K562 (cell line): ENCODE measurements at regions not wholly inside any gene's neighbourhood (a gene's known extent, or its start where the extent isn't known, plus 50 kb on each side); places are given as distances from the start of the nearest gene placed in this dataset.
A peak's percentile ranks its signal among the peaks of the same experiment; 100 is the strongest.
"Not testable (repeated sequence)": the region's sequence is repeated elsewhere in the genome, so short reads cannot be mapped to it uniquely, and the experiment has no call there.

ENCODE experiments used
- ATAC-seq: fragments of 200-7000 bp; cut with Tn5 transposase; 3 replicates; pipeline ENCODE4 v1.9.1; 2020; ENCODE audit warnings: moderate library complexity
- BruUV-seq: library from RNA; stranded (reverse); fragments of 400-500 nt; replicated peaks from 2 replicates; lab custom pipeline; 2021; lab: Mats Ljungman, UMichigan
- CTCF ChIA-PET: fragments of 300-600 bp; formaldehyde crosslinking; extraction: SDS; loops from one replicate; lab custom pipeline; 2021; ENCODE audit warnings: low intra/inter-chr PET ratio; lab: Yijun Ruan, JAX
- POLR2A ChIA-PET: fragments of 300-600, 350-650 bp; sonication (Branson Sonifier 250); formaldehyde crosslinking; extraction: SDS; loops from one replicate; lab custom pipeline; 2021; ENCODE audit warnings: antibody characterized with exemption, inconsistent platforms; lab: Yijun Ruan, JAX
- DNase-seq, 4 experiments: peaks; one replicate each; pipeline versions ENCODE4 v3.0.0 to v3.0.0-alpha.2; 2011 to 2018; ENCODE audit warnings: low spot score in 3 of 4, mixed read lengths in 3 of 4; ENCODE audit errors: extremely low read depth in 1 of 4
- FAIRE-seq: peaks from 2 replicates; lab custom pipeline; 2011; peaks lifted over from hg19 to GRCh38; lab: Jason Lieb, UNC
- H2AFZ ChIP-seq: 2 replicates; pipeline ENCODE4 v1.6.0; 2011; ENCODE audit warnings: low read depth, low read length, control low read depth, inconsistent platforms
- H3K27ac ChIP-seq: fragments of 200-600 bp; 3 replicates; pipeline ENCODE4 v1.8.0; 2011; ENCODE audit warnings: low read depth, mild to moderate bottlenecking, control low read depth, inconsistent platforms, low read length, moderate library complexity, mixed read lengths; ENCODE audit errors: extremely low read depth
- H3K27me3 ChIP-seq, 2 experiments: fragments of 300-600 bp in 1 of 2; 2 replicates in 1 of 2; 3 replicates in 1 of 2; pipeline versions ENCODE4 v1.6.0 to v1.8.0; 2011; ENCODE audit warnings: inconsistent platforms in 2 of 2, low read length in 2 of 2, mild to moderate bottlenecking in 1 of 2, mixed read lengths in 1 of 2, moderate library complexity in 1 of 2; ENCODE audit not compliant: control insufficient read depth in 2 of 2, insufficient read depth in 2 of 2
- H3K36me3 ChIP-seq: fragments of 300-600 bp; 3 replicates; pipeline ENCODE4 v1.8.0; 2011; ENCODE audit warnings: mild to moderate bottlenecking, low read length, inconsistent platforms; ENCODE audit not compliant: control insufficient read depth, insufficient read depth
- H3K4me1 ChIP-seq, 2 experiments: fragments of 200-600 bp in 1 of 2; replicated peaks in 1 of 2; 2 replicates in 1 of 2; 3 replicates in 1 of 2; pipeline versions ENCODE4 v1.5.1 to v1.8.0; 2011; ENCODE audit warnings: inconsistent platforms in 2 of 2, low read length in 2 of 2, mild to moderate bottlenecking in 1 of 2, mixed read lengths in 1 of 2, moderate library complexity in 1 of 2; ENCODE audit not compliant: control insufficient read depth in 2 of 2, insufficient read depth in 2 of 2
- H3K4me2 ChIP-seq: 2 replicates; pipeline ENCODE4 v1.6.1; 2011; ENCODE audit warnings: low read length, control low read depth, inconsistent platforms, mixed read lengths; ENCODE audit not compliant: insufficient read depth
- H3K4me3 ChIP-seq: fragments of 200-600 bp; sonication (generic), shearing (Covaris generic); 2 replicates; pipeline ENCODE4 v1.5.1; 2016; ENCODE audit warnings: control low read depth, inconsistent platforms
- H3K79me2 ChIP-seq: fragments of 200-600 bp; 3 replicates; pipeline ENCODE4 v1.8.0; 2011; ENCODE audit warnings: low read length, inconsistent platforms; ENCODE audit not compliant: control insufficient read depth, insufficient read depth
- H3K9ac ChIP-seq, 2 experiments: 2 replicates each; pipeline versions ENCODE4 v1.6.0 to v1.6.1; 2011; ENCODE audit warnings: low read depth in 2 of 2, low read length in 2 of 2, control low read depth in 1 of 2, inconsistent platforms in 1 of 2, mild to moderate bottlenecking in 1 of 2, mixed read lengths in 1 of 2; ENCODE audit not compliant: insufficient read depth in 1 of 2
- H3K9me1 ChIP-seq: one replicate; pipeline ENCODE4 v1.6.0; 2011; ENCODE audit warnings: inconsistent platforms, mild to moderate bottlenecking, low read length, moderate library complexity; ENCODE audit not compliant: control insufficient read depth, insufficient read depth
- H3K9me3 ChIP-seq: replicated peaks from 2 replicates; pipeline ENCODE4 v1.5.1; 2011; ENCODE audit warnings: low read depth, low read length, inconsistent platforms; ENCODE audit not compliant: control insufficient read depth, insufficient read depth
- H4K20me1 ChIP-seq: replicated peaks from 2 replicates; pipeline ENCODE4 v1.6.1; 2011; ENCODE audit warnings: low read length, inconsistent platforms, mixed read lengths; ENCODE audit not compliant: control insufficient read depth, insufficient read depth
- CCNT2 ChIP-seq: IDR thresholded peaks from 2 replicates; pipeline ENCODE4 v1.6.1; 2011; ENCODE audit warnings: borderline replicate concordance, low read depth, mild to moderate bottlenecking, moderate library complexity, mixed read lengths, low read length; ENCODE audit not compliant: insufficient read length; ENCODE audit errors: extremely low read depth
- CREM ChIP-seq: IDR thresholded peaks from 2 replicates; pipeline ENCODE4 v1.6.1; 2014; ENCODE audit warnings: antibody characterized with exemption, low read depth
- POLR2G ChIP-seq: fragments of 200-400 bp; formaldehyde crosslinking; IDR thresholded peaks from 2 replicates; pipeline ENCODE4 v1.6.1; 2017; ENCODE audit warnings: low read depth, mild to moderate bottlenecking, antibody characterized with exemption, low read length, moderate library complexity
- RAD21 ChIP-seq, 2 experiments: fragments of 250-450 bp in 1 of 2; fragments of 450-650 bp in 1 of 2; sonication (Bioruptor Pico) in 1 of 2; formaldehyde crosslinking in 1 of 2; IDR thresholded peaks in 1 of 2; conservative IDR thresholded peaks in 1 of 2; 2 replicates each; pipeline versions ENCODE4 v1.4.0 to v1.8.0; 2020 to 2022; ENCODE audit warnings: mild to moderate bottlenecking in 2 of 2, moderate library complexity in 1 of 2
- REST ChIP-seq, 2 experiments: fragments of 450-650 bp; formaldehyde crosslinking in 1 of 2; IDR thresholded peaks; 2 replicates each; pipeline versions ENCODE4 v1.4.0 to v1.6.1; 2014 to 2020; ENCODE audit warnings: mild to moderate bottlenecking in 2 of 2, borderline replicate concordance in 1 of 2, low read depth in 1 of 2
- YY1 ChIP-seq, 3 experiments: IDR thresholded peaks; 2 replicates each; pipeline ENCODE4 v1.6.1; 2011; ENCODE audit warnings: low read length in 2 of 3, mild to moderate bottlenecking in 2 of 3, moderate library complexity in 2 of 3, borderline replicate concordance in 1 of 3, control low read depth in 1 of 3, low read depth in 1 of 3; ENCODE audit not compliant: insufficient read depth in 3 of 3, insufficient replicate concordance in 2 of 3, control insufficient read depth in 1 of 3, insufficient read length in 1 of 3; ENCODE audit errors: extremely low read depth in 1 of 3
- ZNF121 ChIP-seq: sonication (generic); formaldehyde crosslinking; conservative IDR thresholded peaks from 2 replicates; pipeline ENCODE4 v1.8.0; 2022; ENCODE audit warnings: missing genetic modification reagents
- WGBS: fragments of 100-300 bp; shearing (Covaris generic); methylation state at CpG from one replicate; pipeline ENCODE4 v1.1.6; 2016; ENCODE audit warnings: low coverage, mixed read lengths; ENCODE audit not compliant: insufficient coverage; ENCODE audit errors: missing lambda C conversion rate; 5-methylcytosine and 5-hydroxymethylcytosine counted together
- in situ Hi-C: fragments of 300-500 bp; cut with MboI; formaldehyde crosslinking; loops from 4 replicates; pipeline ENCODE4 v1.15.0; 2018; ENCODE audit warnings: inconsistent platforms, mixed read lengths
- intact Hi-C: fragments of 100-400 bp; cut with micrococcal nuclease; formaldehyde crosslinking; loops from 2 replicates; pipeline ENCODE4 v1.14.2; 2022
- TF ChIP-seq, protein P1 (sequence below), 3 experiments: IDR thresholded peaks in 2 of 3; conservative IDR thresholded peaks in 1 of 3; 2 replicates each; pipeline ENCODE4 v1.5.1; 2011 to 2012; ENCODE audit warnings: low read length in 3 of 3, mild to moderate bottlenecking in 3 of 3, control low read depth in 2 of 3, improper control_type of control experiment in 1 of 3, inconsistent platforms in 1 of 3, low read depth in 1 of 3, mixed read lengths in 1 of 3, moderate library complexity in 1 of 3; ENCODE audit not compliant: insufficient read depth in 2 of 3

GRCh38 chr11:71638801-71639519 is 56.3 kb upstream of the KRTAP5-11 start:
- FAIRE-seq; H3K79me2 ChIP-seq; H3K27me3 ChIP-seq; CTCF ChIA-PET; H4K20me1 ChIP-seq; intact Hi-C loops; H3K27ac ChIP-seq; H3K36me3 ChIP-seq; H3K9me3 ChIP-seq; H3K9ac ChIP-seq; H3K9me1 ChIP-seq; H3K4me1 ChIP-seq; in situ Hi-C loops; BruUV-seq; TF ChIP-seq REST (CRISPR knock-in tag; IDR thresholded peaks at IDR 0.05; ENCODE audit: low read depth): not testable (repeated sequence)
- Histone ChIP-seq H2AFZ (0 out of 2 replicates have a peak overlapping the region, but pooled peaks have one; percentile 55), H3K4me3 (peak overlapping the region; percentile 34), H3K4me2 (peak overlapping the region; percentile 66; the same call in 1 of the 2 replicates)
- 8% methylated on average over 19 of the region's 48 CpGs for WGBS
- POLR2A ChIA-PET: interaction anchor here (0.6 kb wide), 1 partner anchor 13 kb away, joined by 3 read pairs; no protein-coding TSS in a partner anchor
- peak; percentile 86 for ATAC-seq
- peak; percentile 64 to 75 (median 71) for DNase-seq
- TF ChIP-seq YY1 (IDR thresholded peaks at IDR 0.05; ENCODE audit: borderline replicate concordance in 1 of 3, control insufficient read depth in 1 of 3, extremely low read depth in 1 of 3, insufficient read depth in 3 of 3, insufficient read length in 1 of 3, insufficient replicate concordance in 2 of 3, low read depth in 1 of 3, low read length in 2 of 3) (peak in 1 of 3 experiments; percentile 23), CREM (peak; percentile 15; the same call in 1 of the 2 replicates), REST (IDR thresholded peaks at IDR 0.05; ENCODE audit: borderline replicate concordance) (peak; percentile 18; the same call in 1 of the 2 replicates), CCNT2 (peak; percentile 25), RAD21 (CRISPR knock-in tag; conservative IDR thresholded peaks at IDR 0.05 in 1 of 2, IDR thresholded peaks at IDR 0.05 in 1 of 2) (peak; percentile 49 to 74; a peak in 3 of 4 replicates), ZNF121 (CRISPR knock-in tag) (peak; percentile 46; the same call in 1 of the 2 replicates), POLR2G (peak; percentile 58; the same call in 1 of the 2 replicates)
- TF ChIP-seq, protein P1, sequence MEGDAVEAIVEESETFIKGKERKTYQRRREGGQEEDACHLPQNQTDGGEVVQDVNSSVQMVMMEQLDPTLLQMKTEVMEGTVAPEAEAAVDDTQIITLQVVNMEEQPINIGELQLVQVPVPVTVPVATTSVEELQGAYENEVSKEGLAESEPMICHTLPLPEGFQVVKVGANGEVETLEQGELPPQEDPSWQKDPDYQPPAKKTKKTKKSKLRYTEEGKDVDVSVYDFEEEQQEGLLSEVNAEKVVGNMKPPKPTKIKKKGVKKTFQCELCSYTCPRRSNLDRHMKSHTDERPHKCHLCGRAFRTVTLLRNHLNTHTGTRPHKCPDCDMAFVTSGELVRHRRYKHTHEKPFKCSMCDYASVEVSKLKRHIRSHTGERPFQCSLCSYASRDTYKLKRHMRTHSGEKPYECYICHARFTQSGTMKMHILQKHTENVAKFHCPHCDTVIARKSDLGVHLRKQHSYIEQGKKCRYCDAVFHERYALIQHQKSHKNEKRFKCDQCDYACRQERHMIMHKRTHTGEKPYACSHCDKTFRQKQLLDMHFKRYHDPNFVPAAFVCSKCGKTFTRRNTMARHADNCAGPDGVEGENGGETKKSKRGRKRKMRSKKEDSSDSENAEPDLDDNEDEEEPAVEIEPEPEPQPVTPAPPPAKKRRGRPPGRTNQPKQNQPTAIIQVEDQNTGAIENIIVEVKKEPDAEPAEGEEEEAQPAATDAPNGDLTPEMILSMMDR (IDR thresholded peaks at IDR 0.05 in 2 of 3, conservative IDR thresholded peaks at IDR 0.05 in 1 of 3; ENCODE audit: insufficient read depth in 2 of 3, low read depth in 1 of 3, low read length in 3 of 3): peak; percentile 39 to 78 (median 67); a peak in 5 of 6 replicates
